GM18507 (cell line): ENCODE measurements at regions not wholly inside any gene's neighbourhood (a gene's known extent, or its start where the extent isn't known, plus 50 kb on each side); places are given as distances from the start of the nearest gene placed in this dataset.
A peak's percentile ranks its signal among the peaks of the same experiment; 100 is the strongest.

ENCODE experiments used
- DNase-seq: peaks from one replicate; pipeline ENCODE4 v3.0.0; 2011; ENCODE audit warnings: low read depth; ENCODE audit not compliant: insufficient read length; ENCODE audit errors: extremely low spot score
- FAIRE-seq: peaks from 2 replicates; lab custom pipeline; 2011; peaks lifted over from hg19 to GRCh38; lab: Jason Lieb, UNC

DNA sequence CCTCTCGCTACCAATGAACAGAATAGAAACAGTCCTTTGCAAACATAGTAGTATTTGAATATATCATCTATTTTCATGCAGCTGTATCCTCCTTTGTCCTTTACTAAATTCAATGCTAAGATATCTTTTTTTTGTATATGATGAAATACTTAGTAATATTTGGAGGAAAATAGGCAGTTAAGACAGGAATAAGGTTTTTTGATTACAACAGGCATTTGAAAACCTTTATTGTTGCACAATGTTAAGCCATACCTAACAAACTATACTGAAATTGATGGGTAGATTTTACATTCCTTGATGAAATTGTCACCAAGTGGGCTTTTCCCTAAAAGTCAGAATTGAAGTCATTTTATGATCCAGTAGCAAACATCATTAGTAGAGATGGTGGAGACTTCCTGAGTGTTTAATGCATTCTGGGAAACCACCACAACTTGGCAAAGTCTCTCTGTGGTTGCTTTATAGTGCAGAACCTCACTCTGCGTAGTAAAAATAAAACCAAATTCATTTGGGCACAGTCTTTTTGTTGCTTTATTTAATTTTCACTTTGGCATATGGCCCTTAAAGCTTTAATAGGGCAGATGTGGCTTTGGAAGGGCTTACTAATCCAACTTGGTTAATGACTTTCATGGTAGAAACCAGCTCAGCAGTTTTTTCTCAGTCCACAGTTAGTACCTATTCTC lies 216.0 kb downstream of the DIPK2A start:
- DNase-seq (no peak), FAIRE-seq (no peak)

DNA sequence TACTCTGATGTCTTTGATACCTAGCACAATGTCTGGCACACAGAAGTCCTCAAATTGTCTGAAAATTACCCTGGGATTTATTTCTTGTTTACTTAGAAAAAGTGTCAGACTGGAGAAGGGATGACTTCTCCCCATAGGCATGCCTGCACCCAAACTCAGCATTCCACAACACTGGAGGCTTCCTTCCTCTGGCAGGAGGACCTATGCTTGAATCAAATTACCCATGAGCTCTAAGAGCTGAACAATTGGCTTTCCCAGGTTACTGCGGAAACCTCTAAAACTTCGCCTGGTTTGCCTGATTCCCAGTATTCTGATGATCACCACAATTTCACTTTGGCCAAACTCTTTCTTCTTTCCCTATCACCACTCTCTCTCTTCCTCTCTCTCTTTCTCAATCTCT lies 217.4 kb downstream of the DIPK2A start:
- no peak for FAIRE-seq
- DNase-seq, result no peak

DNA sequence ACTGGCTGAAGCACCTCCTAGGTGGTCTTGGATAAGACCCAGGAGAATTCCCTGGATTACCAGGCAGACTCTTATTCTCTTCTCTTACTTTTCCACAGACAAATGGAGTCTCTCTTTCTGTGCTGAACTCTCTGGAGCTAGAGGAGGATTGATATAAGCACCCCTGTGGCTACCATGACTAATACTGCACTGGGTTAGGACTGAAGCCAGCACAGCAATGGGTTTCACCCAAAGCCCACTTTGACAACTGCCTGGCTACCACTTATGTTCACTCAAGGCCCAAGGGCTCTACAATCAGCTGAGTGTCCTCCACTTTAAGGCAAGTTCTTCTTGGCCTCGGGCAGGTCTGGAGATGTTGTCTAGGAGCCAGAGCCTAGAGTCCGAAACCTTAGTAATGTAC lies 225.5 kb downstream of the DIPK2A start:
- DNase-seq, result no peak
- no peak for FAIRE-seq

DNA sequence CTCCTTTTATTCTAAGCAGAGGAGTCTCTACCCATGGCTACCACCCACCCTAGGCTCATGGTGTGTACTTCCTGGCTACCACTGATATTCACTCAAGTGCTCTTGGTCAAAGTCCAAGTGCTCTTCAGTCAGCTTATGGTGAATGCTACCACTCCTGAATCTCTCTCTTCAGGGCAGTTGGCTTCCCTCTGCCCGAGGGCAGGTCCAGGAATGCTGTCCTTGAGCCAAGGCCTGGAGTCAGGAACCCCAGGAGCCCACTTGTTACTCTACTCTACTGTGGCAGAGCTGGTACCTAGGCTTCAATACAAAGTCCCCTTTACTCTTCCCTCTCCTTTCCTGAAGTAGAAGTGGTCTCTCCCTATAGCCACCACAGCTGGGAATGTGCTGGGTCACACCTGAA lies 226.0 kb downstream of the DIPK2A start:
- FAIRE-seq (no peak), DNase-seq (no peak)

DNA sequence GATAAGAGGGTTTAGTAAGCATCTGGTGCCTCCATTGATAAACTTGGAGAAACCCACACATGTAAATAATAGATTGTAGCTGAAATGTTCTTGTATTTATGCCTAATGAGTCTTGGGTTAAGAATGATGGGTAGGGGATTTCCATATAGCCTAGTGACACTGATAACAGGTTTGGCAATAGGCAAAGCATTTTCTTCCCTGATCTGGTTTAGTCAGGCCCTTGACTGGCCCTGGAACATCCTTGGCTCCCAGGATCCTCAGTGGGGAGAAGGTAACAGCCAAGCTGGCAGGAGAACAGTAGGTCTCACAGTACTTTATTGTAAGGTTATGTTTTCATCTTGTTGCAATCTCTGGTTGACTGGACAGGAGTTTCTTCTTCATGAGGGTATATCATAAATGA lies 228.4 kb downstream of the DIPK2A start:
- DNase-seq (no peak), FAIRE-seq (no peak)

DNA sequence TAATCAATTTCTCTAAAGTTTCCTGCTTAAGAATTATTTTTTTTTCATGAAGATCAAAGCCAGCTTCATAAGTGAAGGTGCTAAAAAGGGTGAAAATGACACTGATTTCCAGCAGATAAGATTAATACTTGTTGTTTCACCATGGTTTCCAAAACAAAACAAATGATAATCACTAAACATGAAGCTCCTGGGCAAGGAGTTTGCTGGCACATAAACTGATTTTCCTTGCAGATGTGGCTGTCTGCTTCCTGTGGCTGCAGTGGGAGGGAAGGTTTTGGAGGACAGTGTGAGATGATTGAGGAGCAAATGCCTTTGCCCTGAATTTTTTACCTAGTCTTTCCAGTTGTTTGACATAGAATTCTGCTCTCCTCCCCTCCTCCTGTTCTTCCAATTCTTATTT lies 228.8 kb downstream of the DIPK2A start:
- FAIRE-seq (no peak), DNase-seq (no peak)

DNA sequence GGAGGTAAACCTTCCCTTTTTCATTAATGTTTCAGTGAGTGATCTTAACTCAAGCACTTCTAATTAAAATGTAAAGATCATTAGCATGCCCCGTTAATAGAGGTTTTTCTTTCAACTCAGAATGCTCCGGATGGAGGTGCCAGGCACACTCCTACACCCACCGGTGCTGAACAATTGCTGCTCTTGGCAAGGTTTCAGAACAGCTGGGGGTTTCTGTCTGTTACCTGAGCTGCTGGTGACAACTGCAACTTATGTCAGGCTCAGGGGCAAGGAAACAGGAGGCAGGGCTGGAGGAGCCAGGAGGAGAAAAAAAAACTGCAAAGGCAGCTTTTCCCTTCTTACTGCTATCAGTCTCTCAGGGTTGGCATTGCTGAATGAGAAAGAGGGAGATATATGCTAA lies 250.1 kb downstream of the DIPK2A start:
- DNase-seq (no peak), FAIRE-seq (no peak)

DNA sequence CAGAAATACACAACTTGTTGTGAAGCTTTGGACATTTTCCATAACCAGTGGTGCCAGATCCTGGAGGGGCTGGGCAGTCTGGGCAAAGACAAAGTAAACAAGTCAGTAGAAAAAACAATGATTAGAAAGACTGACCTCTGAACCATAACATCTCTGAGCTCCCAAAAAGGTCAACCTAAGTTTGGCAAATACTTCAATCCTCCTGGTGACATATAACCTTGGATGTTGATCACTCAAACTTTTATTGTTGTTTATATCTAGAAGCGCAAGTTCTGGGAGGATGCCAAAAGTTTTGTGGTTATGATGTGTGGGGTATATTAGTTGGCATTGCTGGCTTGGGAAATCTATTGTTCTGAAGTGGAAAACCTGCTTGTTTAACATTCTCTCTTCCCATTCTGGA lies 257.7 kb downstream of the DIPK2A start:
- FAIRE-seq (no peak), DNase-seq (no peak)

DNA sequence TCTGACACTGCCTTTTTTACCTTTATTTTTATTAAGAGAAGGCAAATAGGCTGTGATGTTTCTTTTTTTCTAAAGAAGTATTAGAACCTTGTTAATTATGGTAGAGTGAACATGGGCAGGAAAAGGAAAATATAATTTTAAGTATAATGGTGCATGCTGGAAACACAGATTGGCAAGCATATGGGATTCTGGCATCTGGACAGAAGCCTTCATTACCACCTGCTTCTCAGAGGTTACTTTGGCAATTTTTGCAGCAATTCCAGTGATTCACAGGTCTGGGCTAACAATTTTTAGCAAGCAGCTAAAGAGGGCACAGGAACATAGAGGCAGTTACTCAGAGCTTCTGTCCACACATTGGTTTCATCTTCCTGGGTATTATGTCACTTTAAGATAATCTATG lies 258.3 kb downstream of the DIPK2A start:
- no peak for FAIRE-seq
- DNase-seq, result no peak

DNA sequence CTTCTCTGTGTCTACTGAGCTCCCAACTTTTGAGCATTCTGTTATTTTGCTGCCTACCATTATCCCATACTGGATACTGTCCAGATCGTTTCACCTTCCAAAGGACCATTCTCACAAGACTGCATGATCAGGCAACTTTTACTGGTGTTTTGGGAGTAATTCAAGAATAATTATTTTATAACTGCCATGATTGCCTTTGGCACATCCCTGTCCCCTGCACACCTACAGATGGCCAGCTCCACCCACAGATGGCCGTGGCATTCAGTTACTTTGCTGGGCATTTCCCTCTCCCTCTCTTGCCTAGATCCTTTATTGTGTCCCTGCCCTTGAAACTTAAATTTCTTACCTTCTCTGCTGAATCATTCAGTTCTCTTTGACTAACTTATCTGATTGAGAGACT lies 263.9 kb downstream of the DIPK2A start:
- FAIRE-seq (no peak), DNase-seq (no peak)

DNA sequence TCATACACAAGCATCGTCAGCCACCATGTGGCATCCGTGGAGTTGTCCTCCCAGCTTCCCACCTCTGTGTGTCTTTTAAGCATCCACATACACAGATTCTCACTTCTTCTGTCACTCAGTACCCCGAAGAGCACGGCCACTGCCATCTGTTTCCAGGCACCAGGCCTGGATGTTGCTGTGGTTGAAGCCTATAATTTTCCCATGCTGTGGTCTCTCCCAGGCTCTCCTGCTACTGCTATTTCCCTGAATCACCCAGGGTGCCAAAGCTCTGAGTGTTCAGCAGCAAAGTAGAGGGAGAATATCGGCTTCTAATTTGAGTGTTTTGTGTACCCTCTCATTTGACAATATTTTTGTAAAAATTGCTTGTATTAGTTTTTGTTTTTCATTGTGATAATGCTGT lies 265.7 kb downstream of the DIPK2A start:
- DNase-seq (no peak), FAIRE-seq (no peak)

DNA sequence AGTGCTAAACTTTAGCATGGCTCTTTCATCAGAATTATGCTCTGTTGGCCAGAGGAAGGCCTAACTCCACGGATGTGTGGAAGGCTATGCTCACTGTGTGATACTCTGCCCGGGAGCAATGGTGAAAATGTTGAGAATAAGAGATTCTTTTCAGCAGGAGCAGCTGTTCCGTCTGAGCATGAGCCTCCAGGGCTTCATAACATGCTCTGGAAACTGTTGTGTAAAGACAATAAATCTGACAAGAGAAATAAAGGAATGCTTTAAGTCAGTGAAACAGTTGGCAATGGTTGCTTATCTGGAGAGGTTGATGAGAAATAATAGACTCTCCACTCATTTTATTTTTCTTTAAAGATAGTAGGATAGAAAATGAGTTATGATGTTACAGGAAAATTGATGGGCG lies 269.8 kb downstream of the DIPK2A start:
- DNase-seq (no peak), FAIRE-seq (no peak)

DNA sequence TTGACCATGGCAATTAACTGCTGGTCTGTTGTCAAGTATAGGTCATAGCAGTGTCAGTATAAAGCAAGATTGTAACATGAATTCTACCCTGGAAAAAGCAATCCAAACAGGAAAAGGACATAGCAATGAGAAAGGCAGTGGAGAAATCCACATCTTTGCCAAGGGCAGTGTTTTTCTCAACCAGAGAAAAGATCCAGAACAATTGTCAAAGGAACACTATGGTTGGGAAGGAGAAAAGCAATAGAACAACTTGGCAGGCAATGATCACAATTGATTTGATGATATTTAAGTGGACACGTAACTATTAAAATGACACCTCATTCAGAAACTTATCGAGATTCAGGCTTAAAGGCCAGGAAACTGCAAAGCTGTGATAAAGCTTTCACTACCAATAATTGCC lies 271.1 kb downstream of the DIPK2A start:
- FAIRE-seq (no peak), DNase-seq (no peak)

DNA sequence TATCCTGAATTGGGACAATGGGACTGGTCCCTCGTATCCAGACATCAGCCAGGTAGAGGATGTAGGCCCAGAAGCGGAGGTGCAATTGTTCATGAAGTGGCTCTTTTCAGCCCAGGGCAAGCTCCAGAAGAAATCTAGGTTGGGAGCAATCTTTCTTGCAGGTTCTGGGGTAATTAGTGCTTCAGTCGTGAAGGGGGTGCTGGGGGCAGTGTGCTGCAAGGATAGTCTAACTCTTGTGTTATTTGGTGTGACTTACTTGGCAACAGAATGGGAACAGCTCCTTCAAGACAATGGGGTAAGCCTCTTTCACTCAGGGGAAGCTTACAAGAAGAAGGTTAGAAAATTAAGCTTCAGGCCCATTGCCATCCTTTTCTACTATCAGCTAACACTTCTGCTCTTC lies 273.0 kb downstream of the DIPK2A start:
- no peak for FAIRE-seq
- DNase-seq, result no peak

DNA sequence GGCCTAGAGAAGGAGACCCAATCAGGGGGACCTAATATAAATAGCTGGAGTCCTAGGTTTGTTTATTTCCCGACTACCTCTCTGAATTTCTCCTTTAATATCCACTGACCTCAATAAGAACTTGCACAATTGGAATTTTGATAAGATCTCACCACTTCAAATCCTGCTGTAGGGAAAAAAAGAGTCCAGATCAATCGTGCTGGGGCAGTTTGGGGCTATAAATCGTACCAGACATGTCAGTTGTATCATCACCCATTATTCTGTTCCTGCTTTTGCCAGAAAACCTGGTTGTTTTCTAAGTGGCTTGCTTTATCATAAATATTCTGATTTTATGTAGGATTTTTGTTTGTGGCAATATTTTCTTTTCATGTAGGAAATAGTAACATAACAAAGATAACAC lies 281.3 kb downstream of the DIPK2A start:
- FAIRE-seq (no peak), DNase-seq (no peak)

DNA sequence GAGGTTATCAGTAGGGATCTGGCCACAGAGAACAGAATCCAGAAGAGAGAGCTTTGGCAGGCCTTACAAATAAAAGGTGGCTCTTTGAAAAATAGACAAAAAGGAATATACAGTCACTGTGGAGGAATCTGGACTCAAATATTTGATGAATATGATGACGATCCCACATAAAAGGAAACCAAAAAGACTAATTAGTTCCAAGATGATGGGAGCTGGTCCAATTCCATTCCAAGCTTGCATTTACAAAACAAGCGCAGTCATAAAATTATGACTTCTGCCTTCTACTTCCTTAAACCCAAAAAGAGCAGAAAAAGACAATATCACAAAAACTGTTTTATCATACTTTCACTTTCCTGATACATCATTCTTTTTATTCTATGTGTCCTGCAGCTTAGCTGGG lies 285.8 kb downstream of the DIPK2A start:
- DNase-seq, result no peak
- FAIRE-seq, result no peak

DNA sequence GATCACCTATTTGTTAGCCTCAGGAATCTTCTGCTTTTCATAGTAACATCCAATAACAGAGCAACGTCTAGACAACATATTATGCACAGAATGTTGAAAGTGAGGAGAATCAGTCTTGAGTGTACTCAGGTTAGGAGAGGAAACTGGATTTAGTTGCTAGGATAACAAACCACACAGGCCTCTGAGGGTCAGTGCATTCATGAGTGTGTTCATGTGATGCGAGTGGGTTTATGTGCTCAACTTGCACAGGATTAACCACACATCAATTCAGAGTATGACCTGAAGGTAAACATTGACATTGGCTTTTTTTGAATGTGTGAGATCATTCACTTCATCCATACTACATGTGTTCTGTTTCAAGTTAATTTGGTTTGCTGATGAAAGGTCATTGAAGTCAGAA lies 287.6 kb downstream of the DIPK2A start:
- DNase-seq (no peak), FAIRE-seq (peak; percentile 55)

DNA sequence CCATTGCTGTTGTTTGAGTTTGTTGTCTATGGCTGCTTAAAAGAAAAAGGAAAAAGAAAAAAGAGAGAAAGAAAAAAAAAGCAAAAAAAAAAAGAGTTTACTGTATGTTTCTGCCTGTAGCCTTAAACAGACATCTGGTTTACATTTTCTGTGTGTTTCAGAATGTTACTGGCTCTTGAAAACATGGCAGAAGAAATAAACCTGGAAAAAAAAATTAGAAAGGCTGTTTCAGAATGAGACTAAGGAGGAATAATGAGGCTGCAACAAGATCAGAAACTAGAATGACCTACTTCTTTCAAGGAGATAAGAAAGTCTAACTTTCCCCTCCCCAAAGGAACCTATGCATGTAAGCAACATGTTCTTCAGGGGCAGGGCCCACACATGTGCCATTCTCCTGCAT lies 292.1 kb downstream of the DIPK2A start:
- no peak for FAIRE-seq
- DNase-seq, result no peak

DNA sequence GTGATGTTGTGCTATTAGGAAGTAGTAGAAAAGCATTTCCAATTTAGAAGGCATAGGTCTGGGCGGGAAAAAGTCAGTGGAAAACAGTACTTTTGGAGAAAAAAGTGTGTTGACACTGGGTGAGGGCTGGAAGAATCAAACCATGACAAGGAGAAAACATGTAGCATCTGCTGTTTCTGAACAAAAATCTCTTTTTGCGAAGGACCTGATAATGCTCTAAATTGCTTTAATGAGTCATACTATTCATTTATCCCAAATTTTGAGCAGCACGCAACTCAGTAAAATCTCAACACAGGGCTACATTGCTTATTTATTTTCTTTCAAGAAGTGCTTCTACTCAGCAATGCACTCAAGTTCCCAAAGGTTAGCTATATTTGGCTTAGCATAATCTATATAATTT lies 292.7 kb downstream of the DIPK2A start:
- FAIRE-seq (no peak), DNase-seq (no peak)

DNA sequence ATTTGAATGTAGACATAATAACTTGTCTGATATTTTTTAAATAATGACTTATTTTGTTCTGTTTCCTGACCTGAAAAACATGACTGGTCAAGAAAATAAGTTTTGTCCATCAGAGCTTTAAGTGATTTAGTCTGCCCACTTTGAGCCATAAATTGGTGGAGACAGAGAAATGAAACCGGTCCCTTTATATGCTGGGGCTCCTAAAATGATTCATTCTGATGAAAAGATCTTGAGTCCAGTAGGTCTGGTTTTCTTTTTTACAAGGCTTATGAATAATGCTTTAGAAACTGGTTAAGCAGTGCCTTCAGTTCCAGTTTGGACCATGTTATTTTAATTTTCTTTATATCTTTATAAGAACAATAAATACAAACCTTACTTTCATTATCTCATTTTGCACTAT lies 293.2 kb downstream of the DIPK2A start:
- DNase-seq (no peak), FAIRE-seq (no peak)

DNA sequence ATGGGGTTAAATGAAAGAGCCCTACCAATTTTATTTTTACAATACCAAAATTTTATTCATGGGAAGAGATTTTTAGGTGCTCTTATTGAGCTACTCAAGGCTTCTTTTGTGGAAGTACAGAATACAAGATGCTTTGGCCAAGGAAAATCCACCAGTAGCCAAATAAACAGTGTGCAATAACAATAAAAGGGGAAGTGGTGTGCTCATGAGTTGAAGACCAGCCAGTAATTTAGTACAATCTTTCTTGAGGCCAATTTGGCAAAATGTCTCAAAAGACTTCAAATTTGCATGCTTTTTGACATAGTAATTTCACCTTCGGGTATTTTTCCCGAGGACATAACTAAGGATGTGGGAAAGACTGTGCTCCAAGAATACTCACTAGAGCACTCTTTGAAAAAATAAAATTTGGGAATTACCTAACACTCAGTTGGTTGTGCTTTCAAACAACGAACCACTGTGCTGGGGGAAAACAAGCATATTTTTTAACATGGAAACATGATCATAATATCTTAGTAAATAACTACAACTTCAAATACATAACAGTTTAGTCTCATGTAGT lies 294.0 kb downstream of the DIPK2A start:
- no peak for FAIRE-seq
- DNase-seq, result no peak

DNA sequence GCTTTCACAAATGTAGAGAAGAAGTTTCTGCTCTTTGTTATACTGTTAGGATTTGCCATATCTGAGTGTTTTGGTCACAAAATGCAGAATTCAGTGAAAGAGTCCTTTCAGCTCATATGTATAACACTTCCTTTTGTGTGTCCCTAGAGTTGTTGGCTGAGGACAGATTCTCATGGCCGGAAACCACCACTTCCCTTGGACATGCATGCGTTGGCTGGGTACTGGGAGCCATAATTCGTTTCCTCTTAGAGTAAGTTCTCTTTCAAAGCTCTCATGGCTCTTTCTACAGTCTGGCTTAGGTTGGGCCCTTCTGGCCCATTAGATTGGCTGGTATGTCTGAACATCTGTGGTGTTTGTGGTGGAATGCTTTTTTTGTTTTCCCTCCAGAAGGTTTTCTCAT lies 298.5 kb downstream of the DIPK2A start:
- DNase-seq (no peak), FAIRE-seq (no peak)
